CD14-positive monocyte (primary cell): ENCODE measurements at regions not wholly inside any gene's neighbourhood (a gene's known extent, or its start where the extent isn't known, plus 50 kb on each side); places are given as distances from the start of the nearest gene placed in this dataset.

ENCODE experiments used
- DNase-seq, 3 donors: peaks; one replicate each; pipeline ENCODE4 v3.0.0-alpha.2; 2011 to 2022
- H2AFZ ChIP-seq: 2 replicates; pipeline ENCODE4 v1.6.0; 2012; ENCODE audit warnings: mild to moderate bottlenecking, low read depth, low read length, inconsistent platforms; ENCODE audit not compliant: insufficient read depth, poor library complexity, severe bottlenecking
- H3K27ac ChIP-seq, 2 donors: 1 replicate in 1 of 2; 2 replicates in 1 of 2; pipeline ENCODE4 v1.5.1; 2012 to 2013; ENCODE audit warnings: low read length in 2 of 2, control low read depth in 1 of 2, inconsistent platforms in 1 of 2, low read depth in 1 of 2, mild to moderate bottlenecking in 1 of 2
- H3K27me3 ChIP-seq, 2 donors: one replicate each; pipeline versions ENCODE4 v1.6.0 to v1.6.1; 2011 to 2013; ENCODE audit warnings: low read length in 2 of 2; ENCODE audit not compliant: control insufficient read depth in 2 of 2, insufficient read depth in 2 of 2
- H3K36me3 ChIP-seq, 2 donors: replicated peaks in 1 of 2; 1 replicate in 1 of 2; 2 replicates in 1 of 2; pipeline versions ENCODE4 v1.5.1 to v1.6.1; 2012 to 2013; ENCODE audit warnings: low read length in 2 of 2, control low read depth in 1 of 2, inconsistent platforms in 1 of 2, mild to moderate bottlenecking in 1 of 2; ENCODE audit not compliant: insufficient read depth in 2 of 2, control insufficient read depth in 1 of 2
- H3K4me1 ChIP-seq, 2 donors: 1 replicate in 1 of 2; 2 replicates in 1 of 2; pipeline versions ENCODE4 v1.5.1 to v1.6.1; 2012 to 2013; ENCODE audit warnings: low read length in 2 of 2, control low read depth in 1 of 2, inconsistent platforms in 1 of 2, mild to moderate bottlenecking in 1 of 2, moderate library complexity in 1 of 2; ENCODE audit not compliant: insufficient read depth in 2 of 2, control insufficient read depth in 1 of 2
- H3K4me2 ChIP-seq: replicated peaks from 2 replicates; pipeline ENCODE3; 2012; ENCODE audit warnings: low read length, moderate library complexity, mild to moderate bottlenecking; ENCODE audit not compliant: poor library complexity, severe bottlenecking; ENCODE audit errors: extremely low read depth
- H3K4me3 ChIP-seq, 3 experiments: fragments of 200-600 bp in 1 of 3; sonication (generic) in 1 of 3; replicated peaks in 1 of 3; 1 replicate in 2 of 3; 2 replicates in 1 of 3; pipeline ENCODE4 v1.5.1; 2011 to 2013; ENCODE audit warnings: low read length in 3 of 3, mild to moderate bottlenecking in 3 of 3, control low read depth in 2 of 3, low read depth in 2 of 3, inconsistent platforms in 1 of 3, moderate library complexity in 1 of 3
- H3K79me2 ChIP-seq: 2 replicates; pipeline ENCODE4 v1.6.0; 2012; ENCODE audit warnings: mild to moderate bottlenecking, control low read depth, inconsistent platforms, low read length, moderate library complexity; ENCODE audit not compliant: insufficient read depth
- H3K9ac ChIP-seq: 2 replicates; pipeline ENCODE4 v1.6.0; 2017; ENCODE audit warnings: low read length, mild to moderate bottlenecking; ENCODE audit not compliant: insufficient read depth, poor library complexity, severe bottlenecking
- H3K9me3 ChIP-seq, 2 donors: replicated peaks in 1 of 2; 1 replicate in 1 of 2; 2 replicates in 1 of 2; pipeline versions ENCODE4 v1.5.1 to v1.6.1; 2012 to 2013; ENCODE audit warnings: low read length in 2 of 2, control low read depth in 1 of 2; ENCODE audit not compliant: control insufficient read depth in 1 of 2, insufficient read depth in 1 of 2
- H4K20me1 ChIP-seq: 2 replicates; pipeline ENCODE4 v1.6.0; 2012; ENCODE audit warnings: mild to moderate bottlenecking, low read length, control low read depth, moderate library complexity; ENCODE audit not compliant: insufficient read depth
- H3K27ac Mint-ChIP-seq, 7 donors: one replicate each; pipeline ENCODE4 v1.8.0; 2020; ENCODE audit warnings: mild to moderate bottlenecking in 7 of 7, mixed read lengths in 7 of 7, moderate library complexity in 6 of 7, inconsistent platforms in 2 of 7
- H3K27me3 Mint-ChIP-seq, 3 donors: one replicate each; pipeline ENCODE4 v1.8.0; 2021 to 2022; ENCODE audit warnings: low read depth in 3 of 3, mild to moderate bottlenecking in 3 of 3, mixed read lengths in 3 of 3, moderate library complexity in 3 of 3, inconsistent platforms in 1 of 3
- H3K36me3 Mint-ChIP-seq, 2 donors: one replicate each; pipeline ENCODE4 v1.8.0; 2020; ENCODE audit warnings: mixed read lengths in 2 of 2, inconsistent platforms in 1 of 2, mild to moderate bottlenecking in 1 of 2
- H3K4me1 Mint-ChIP-seq: one replicate; pipeline ENCODE4 v1.8.0; 2020; ENCODE audit warnings: mild to moderate bottlenecking, mixed read lengths
- H3K4me3 Mint-ChIP-seq, 2 donors: one replicate each; pipeline ENCODE4 v1.8.0; 2020; ENCODE audit warnings: mild to moderate bottlenecking in 2 of 2, mixed read lengths in 2 of 2, moderate library complexity in 1 of 2
- H3K9me3 Mint-ChIP-seq, 7 donors: one replicate each; pipeline ENCODE4 v1.8.0; 2020 to 2022; ENCODE audit warnings: mixed read lengths in 7 of 7, mild to moderate bottlenecking in 6 of 7, moderate library complexity in 6 of 7, inconsistent platforms in 2 of 7
- CTCF ChIP-seq: fragments of 200-600 bp; IDR thresholded peaks from one replicate; pipeline ENCODE4 v1.8.0; 2022; ENCODE audit warnings: antibody characterized with exemption, mild to moderate bottlenecking
- WGBS: methylation state at CpG from one replicate; pipeline ENCODE4 v1.1.5; 2013; ENCODE audit warnings: missing lambda C conversion rate; ENCODE audit not compliant: insufficient coverage; 5-methylcytosine and 5-hydroxymethylcytosine counted together
- intact Hi-C, 2 donors: fragments of 100-400 bp; cut with micrococcal nuclease; formaldehyde crosslinking; loops; one replicate each; pipeline versions ENCODE4 v1.15.0 to v1.15.1; 2023

- H3K27me3 ChIP-seq: no peaks in the 10 kb centered on the region
- no peak overlapping the region for H2AFZ ChIP-seq
- no peak overlapping the region for H3K4me3 ChIP-seq
- no peak for DNase-seq
- no peak for TF ChIP-seq CTCF
- H3K9me3 ChIP-seq: peaks cover 0 to 5% of the 10 kb centered on the region in 2 donors
- no peak overlapping the region for H3K27ac ChIP-seq
- no peaks in the 10 kb centered on the region for H3K4me1 Mint-ChIP-seq
- no peaks in the 10 kb centered on the region for H4K20me1 ChIP-seq
- H3K9me3 Mint-ChIP-seq: peaks cover 0 to 5% (median 3%) of the 10 kb centered on the region in 7 donors
- H3K27me3 Mint-ChIP-seq: no peaks in the 10 kb centered on the region
- no peaks in the 10 kb centered on the region for H3K4me1 ChIP-seq
- H3K79me2 ChIP-seq: no peaks in the 10 kb centered on the region
- no peak overlapping the region for H3K4me3 Mint-ChIP-seq
- no peak overlapping the region for H3K9ac ChIP-seq
- no peaks in the 10 kb centered on the region for H3K36me3 Mint-ChIP-seq
- H3K27ac Mint-ChIP-seq: no peak overlapping the region
- intact Hi-C loops: no loop called here
- no peaks in the 10 kb centered on the region for H3K36me3 ChIP-seq
- H3K4me2 ChIP-seq: no peak overlapping the region
Measured at GRCh38 chr4:45693746-45694145, 430.1 kb downstream of the GABRG1 start.

GRCh38 chr4:45692131-45692735 is 431.6 kb downstream of the GABRG1 start:
- no peak overlapping the region for H3K4me3 ChIP-seq
- no peak overlapping the region for H2AFZ ChIP-seq
- intact Hi-C loops: no loop called here
- H3K9me3 ChIP-seq: peaks cover 0 to 5% of the 10 kb centered on the region in 2 donors
- Mint-ChIP-seq H3K27me3 (no peaks in the 10 kb centered on the region), H3K36me3 (no peaks in the 10 kb centered on the region), H3K4me3 (no peak overlapping the region), H3K27ac (no peak overlapping the region), H3K9me3 (peaks cover 0 to 5% (median 2%) of the 10 kb centered on the region in 7 donors), H3K4me1 (no peaks in the 10 kb centered on the region)
- H3K27me3 ChIP-seq: no peaks in the 10 kb centered on the region
- no peaks in the 10 kb centered on the region for H3K79me2 ChIP-seq
- no peak for TF ChIP-seq CTCF
- no peak overlapping the region for H3K27ac ChIP-seq
- H4K20me1 ChIP-seq: no peaks in the 10 kb centered on the region
- H3K9ac ChIP-seq: no peak overlapping the region
- no peaks in the 10 kb centered on the region for H3K36me3 ChIP-seq
- 54% methylated on average over 2 of the region's 4 CpGs for WGBS
- H3K4me2 ChIP-seq: no peak overlapping the region
- DNase-seq: no peak
- H3K4me1 ChIP-seq: no peaks in the 10 kb centered on the region
